GM23338 (cell line): ENCODE measurements at regions not wholly inside any gene's neighbourhood (a gene's known extent, or its start where the extent isn't known, plus 50 kb on each side); places are given as distances from the start of the nearest gene placed in this dataset.

Experiments used
- ATAC-seq: fragments of 200-7000 bp; cut with Tn5 transposase; 3 replicates; pipeline ENCODE4 v1.9.1; 2020
- DNase-seq: peaks from one replicate; pipeline ENCODE4 v3.0.0-alpha.2; 2015; ENCODE audit warnings: low spot score
- H2AFZ ChIP-seq: fragments of 200-600 bp; sonication (generic); 2 replicates; pipeline ENCODE4 v1.8.0; 2016; ENCODE audit warnings: antibody characterized with exemption, mild to moderate bottlenecking, moderate library complexity
- H3F3A ChIP-seq: fragments of 200-600 bp; sonication (generic); replicated peaks from 2 replicates; pipeline ENCODE4 v1.8.0; 2017; ENCODE audit warnings: antibody characterized with exemption, mixed run types, low read depth
- H3K27ac ChIP-seq: fragments of 200-600 bp; sonication (generic); 2 replicates; pipeline ENCODE4 v1.6.1; 2016; ENCODE audit warnings: low read depth
- H3K27me3 ChIP-seq: fragments of 200-600 bp; sonication (generic); 2 replicates; pipeline ENCODE4 v1.8.0; 2016; ENCODE audit warnings: mild to moderate bottlenecking, mixed run types, moderate library complexity; ENCODE audit not compliant: insufficient read depth
- H3K36me3 ChIP-seq: fragments of 200-600 bp; sonication (generic); 2 replicates; pipeline ENCODE4 v1.8.0; 2016; ENCODE audit warnings: mild to moderate bottlenecking; ENCODE audit not compliant: insufficient read depth
- H3K4me1 ChIP-seq: fragments of 200-600 bp; sonication (generic); 2 replicates; pipeline ENCODE4 v1.8.0; 2016; ENCODE audit warnings: mild to moderate bottlenecking, moderate library complexity; ENCODE audit not compliant: insufficient read depth
- H3K4me2 ChIP-seq: fragments of 200-600 bp; sonication (generic); 2 replicates; pipeline ENCODE4 v1.7.1; 2017; ENCODE audit warnings: mixed run types
- H3K4me3 ChIP-seq: fragments of 200-600 bp; sonication (generic); 2 replicates; pipeline ENCODE4 v1.6.1; 2016; ENCODE audit warnings: mixed run types
- H3K79me2 ChIP-seq: fragments of 200-600 bp; sonication (generic); replicated peaks from 2 replicates; pipeline ENCODE4 v1.8.0; 2017; ENCODE audit warnings: mild to moderate bottlenecking; ENCODE audit not compliant: insufficient read depth
- H3K9me2 ChIP-seq: fragments of 200-600 bp; sonication (generic); 2 replicates; pipeline ENCODE4 v1.8.0; 2017; ENCODE audit not compliant: insufficient read depth
- H4K20me1 ChIP-seq: fragments of 200-600 bp; sonication (generic); replicated peaks from 2 replicates; pipeline ENCODE4 v1.8.0; 2017; ENCODE audit warnings: mild to moderate bottlenecking; ENCODE audit not compliant: insufficient read depth
- H3K27ac Mint-ChIP-seq: 2 replicates; pipeline ENCODE4 v1.8.0; 2020; ENCODE audit warnings: inconsistent platforms, mild to moderate bottlenecking, moderate library complexity, mixed read lengths
- H3K27me3 Mint-ChIP-seq: 3 replicates; pipeline ENCODE4 v1.8.0; 2022; ENCODE audit warnings: low read depth, mild to moderate bottlenecking, moderate library complexity, mixed read lengths, inconsistent platforms; ENCODE audit not compliant: insufficient read depth, poor library complexity
- H3K36me3 Mint-ChIP-seq: 3 replicates; pipeline ENCODE4 v1.8.0; 2021; ENCODE audit warnings: low read depth, mild to moderate bottlenecking, inconsistent platforms, moderate library complexity, mixed read lengths
- H3K4me1 Mint-ChIP-seq: 3 replicates; pipeline ENCODE4 v1.8.0; 2020; ENCODE audit warnings: mild to moderate bottlenecking, inconsistent platforms, mixed read lengths
- H3K4me3 Mint-ChIP-seq: 3 replicates; pipeline ENCODE4 v1.8.0; 2021; ENCODE audit warnings: moderate library complexity, mild to moderate bottlenecking, inconsistent platforms, mixed read lengths
- H3K9me3 Mint-ChIP-seq: 3 replicates; pipeline ENCODE4 v1.8.0; 2020; ENCODE audit warnings: moderate library complexity, mild to moderate bottlenecking, inconsistent platforms, mixed read lengths
- CREB1 ChIP-seq: fragments of 250-450 bp; sonication (Bioruptor Pico); IDR thresholded peaks from 2 replicates; pipeline ENCODE4 v1.5.0; 2020; ENCODE audit warnings: low read depth, mild to moderate bottlenecking, moderate library complexity
- EZH2 ChIP-seq: fragments of 200-600 bp; sonication (generic); IDR thresholded peaks from one replicate; pipeline ENCODE4 v1.8.0; 2017; ENCODE audit warnings: antibody characterized with exemption, mild to moderate bottlenecking, low read depth; ENCODE audit not compliant: unreplicated experiment
- EZH2phosphoT487 ChIP-seq: fragments of 200-600 bp; sonication (generic); IDR thresholded peaks from one replicate; pipeline ENCODE4 v1.8.1; 2018; ENCODE audit warnings: antibody characterized with exemption; ENCODE audit not compliant: unreplicated experiment
- JUNB ChIP-seq: IDR thresholded peaks from one replicate; pipeline ENCODE4 v1.6.1; 2016; ENCODE audit warnings: antibody characterized with exemption; ENCODE audit not compliant: unreplicated experiment
- NANOG ChIP-seq: IDR thresholded peaks from 2 replicates; pipeline ENCODE4 v1.6.1; 2016; ENCODE audit warnings: antibody characterized with exemption, borderline replicate concordance
- POLR2AphosphoS5 ChIP-seq: IDR thresholded peaks from 2 replicates; pipeline ENCODE4 v1.6.1; 2016; ENCODE audit warnings: antibody characterized with exemption, low read depth
- STAT1 ChIP-seq: IDR thresholded peaks from one replicate; pipeline ENCODE4 v1.6.1; 2016; ENCODE audit warnings: antibody characterized with exemption; ENCODE audit not compliant: unreplicated experiment
- ZNF114 ChIP-seq: fragments of 250-450 bp; sonication (Bioruptor Pico); IDR thresholded peaks from 2 replicates; pipeline ENCODE4 v1.5.0; 2020; ENCODE audit warnings: mild to moderate bottlenecking, moderate library complexity
- ZNF331 ChIP-seq: fragments of 250-450 bp; sonication (Bioruptor Pico); IDR thresholded peaks from 2 replicates; pipeline ENCODE4 v1.5.0; 2020; ENCODE audit warnings: low read depth, mild to moderate bottlenecking, moderate library complexity
- TF ChIP-seq, protein P1 (sequence below), 2 experiments: fragments of 200-600 bp in 1 of 2; sonication (generic) in 1 of 2; conservative IDR thresholded peaks; 2 replicates each; pipeline versions ENCODE4 v1.5.1 to v1.6.1; 2016 to 2017; ENCODE audit warnings: antibody characterized with exemption in 2 of 2, low read depth in 2 of 2, mild to moderate bottlenecking in 2 of 2, moderate library complexity in 1 of 2
- TF ChIP-seq, protein P2 (sequence below): fragments of 250-450 bp; sonication (Bioruptor Pico); IDR thresholded peaks from 2 replicates; pipeline ENCODE4 v1.5.0; 2020; ENCODE audit warnings: mild to moderate bottlenecking, moderate library complexity
- TF ChIP-seq, protein P3 (sequence below): IDR thresholded peaks from 2 replicates; pipeline ENCODE4 v1.6.1; 2016; ENCODE audit warnings: antibody characterized with exemption
- TF ChIP-seq, protein P4 (sequence below): IDR thresholded peaks from one replicate; pipeline ENCODE4 v1.6.1; 2018; ENCODE audit warnings: antibody characterized with exemption; ENCODE audit not compliant: unreplicated experiment

DNA sequence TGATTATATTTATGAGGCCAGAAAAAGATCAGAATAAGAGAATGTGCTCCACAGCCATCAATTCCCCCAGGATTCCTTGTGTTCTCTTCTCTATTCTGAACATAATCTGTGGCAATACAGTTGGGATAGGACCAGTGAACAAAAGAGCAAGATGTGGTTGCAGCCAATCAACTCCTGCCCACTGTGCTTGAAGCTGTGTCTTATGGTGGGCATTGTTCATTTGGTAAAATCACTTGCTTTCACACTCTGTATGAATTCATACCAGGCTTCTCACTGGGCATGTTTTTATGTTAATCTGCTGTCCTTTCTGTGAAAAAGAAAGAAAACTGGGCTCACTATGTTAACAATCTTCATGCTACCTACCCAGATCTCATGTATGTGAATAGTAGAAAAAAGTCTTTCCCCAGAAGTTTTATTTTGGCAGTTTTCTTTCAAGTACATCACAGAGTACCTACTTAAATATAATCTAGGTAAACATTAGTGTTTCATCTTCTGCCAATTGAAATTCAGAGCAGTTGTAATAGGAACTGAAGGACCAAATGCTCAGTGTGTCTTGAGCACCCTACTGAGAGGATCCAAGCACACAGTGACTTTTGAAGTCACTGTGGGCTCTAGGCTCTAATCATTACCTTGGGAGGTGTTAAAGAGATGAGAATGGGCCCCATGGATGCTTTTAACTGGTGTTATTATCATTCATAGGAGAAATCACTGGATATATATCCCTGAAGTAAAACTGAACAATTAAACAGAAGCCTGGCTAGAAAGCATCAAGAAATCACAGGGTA is 429.2 kb upstream of the TRAM1L1 start:
- Histone ChIP-seq H3K4me2 (no peak overlapping the region), H3K79me2 (no peaks in the 10 kb centered on the region), H3K27ac (no peak overlapping the region), H3F3A (no peaks in the 10 kb centered on the region), H3K36me3 (no peaks in the 10 kb centered on the region), H4K20me1 (no peaks in the 10 kb centered on the region), H2AFZ (no peak overlapping the region), H3K4me3 (no peak overlapping the region), H3K9me2 (no peaks in the 10 kb centered on the region), H3K4me1 (no peaks in the 10 kb centered on the region), H3K27me3 (no peaks in the 10 kb centered on the region)
- H3K27ac Mint-ChIP-seq: no peak overlapping the region
- DNase-seq (no peak), ATAC-seq (peak; percentile 24; the same call in 1 of the 3 replicates)
- no peaks in the 10 kb centered on the region; the same call in 2 of the 3 replicates for H3K36me3 Mint-ChIP-seq
- peaks cover 8% of the 10 kb centered on the region; the same call in 1 of the 3 replicates for H3K4me1 Mint-ChIP-seq
- peaks cover 15% of the 10 kb centered on the region; the same call in 2 of the 3 replicates for H3K9me3 Mint-ChIP-seq
- TF ChIP-seq ZNF331 (CRISPR knock-in tag) (no peak), NANOG (no peak), EZH2 (no peak), POLR2AphosphoS5 (no peak), EZH2phosphoT487 (no peak), CREB1 (CRISPR knock-in tag) (no peak), STAT1 (no peak), JUNB (no peak), ZNF114 (CRISPR knock-in tag) (no peak)
- TF ChIP-seq, protein P1, sequence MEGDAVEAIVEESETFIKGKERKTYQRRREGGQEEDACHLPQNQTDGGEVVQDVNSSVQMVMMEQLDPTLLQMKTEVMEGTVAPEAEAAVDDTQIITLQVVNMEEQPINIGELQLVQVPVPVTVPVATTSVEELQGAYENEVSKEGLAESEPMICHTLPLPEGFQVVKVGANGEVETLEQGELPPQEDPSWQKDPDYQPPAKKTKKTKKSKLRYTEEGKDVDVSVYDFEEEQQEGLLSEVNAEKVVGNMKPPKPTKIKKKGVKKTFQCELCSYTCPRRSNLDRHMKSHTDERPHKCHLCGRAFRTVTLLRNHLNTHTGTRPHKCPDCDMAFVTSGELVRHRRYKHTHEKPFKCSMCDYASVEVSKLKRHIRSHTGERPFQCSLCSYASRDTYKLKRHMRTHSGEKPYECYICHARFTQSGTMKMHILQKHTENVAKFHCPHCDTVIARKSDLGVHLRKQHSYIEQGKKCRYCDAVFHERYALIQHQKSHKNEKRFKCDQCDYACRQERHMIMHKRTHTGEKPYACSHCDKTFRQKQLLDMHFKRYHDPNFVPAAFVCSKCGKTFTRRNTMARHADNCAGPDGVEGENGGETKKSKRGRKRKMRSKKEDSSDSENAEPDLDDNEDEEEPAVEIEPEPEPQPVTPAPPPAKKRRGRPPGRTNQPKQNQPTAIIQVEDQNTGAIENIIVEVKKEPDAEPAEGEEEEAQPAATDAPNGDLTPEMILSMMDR (conservative IDR thresholded peaks at IDR 0.05; ENCODE audit: low read depth in 2 of 2): no peak
- TF ChIP-seq, protein P2, sequence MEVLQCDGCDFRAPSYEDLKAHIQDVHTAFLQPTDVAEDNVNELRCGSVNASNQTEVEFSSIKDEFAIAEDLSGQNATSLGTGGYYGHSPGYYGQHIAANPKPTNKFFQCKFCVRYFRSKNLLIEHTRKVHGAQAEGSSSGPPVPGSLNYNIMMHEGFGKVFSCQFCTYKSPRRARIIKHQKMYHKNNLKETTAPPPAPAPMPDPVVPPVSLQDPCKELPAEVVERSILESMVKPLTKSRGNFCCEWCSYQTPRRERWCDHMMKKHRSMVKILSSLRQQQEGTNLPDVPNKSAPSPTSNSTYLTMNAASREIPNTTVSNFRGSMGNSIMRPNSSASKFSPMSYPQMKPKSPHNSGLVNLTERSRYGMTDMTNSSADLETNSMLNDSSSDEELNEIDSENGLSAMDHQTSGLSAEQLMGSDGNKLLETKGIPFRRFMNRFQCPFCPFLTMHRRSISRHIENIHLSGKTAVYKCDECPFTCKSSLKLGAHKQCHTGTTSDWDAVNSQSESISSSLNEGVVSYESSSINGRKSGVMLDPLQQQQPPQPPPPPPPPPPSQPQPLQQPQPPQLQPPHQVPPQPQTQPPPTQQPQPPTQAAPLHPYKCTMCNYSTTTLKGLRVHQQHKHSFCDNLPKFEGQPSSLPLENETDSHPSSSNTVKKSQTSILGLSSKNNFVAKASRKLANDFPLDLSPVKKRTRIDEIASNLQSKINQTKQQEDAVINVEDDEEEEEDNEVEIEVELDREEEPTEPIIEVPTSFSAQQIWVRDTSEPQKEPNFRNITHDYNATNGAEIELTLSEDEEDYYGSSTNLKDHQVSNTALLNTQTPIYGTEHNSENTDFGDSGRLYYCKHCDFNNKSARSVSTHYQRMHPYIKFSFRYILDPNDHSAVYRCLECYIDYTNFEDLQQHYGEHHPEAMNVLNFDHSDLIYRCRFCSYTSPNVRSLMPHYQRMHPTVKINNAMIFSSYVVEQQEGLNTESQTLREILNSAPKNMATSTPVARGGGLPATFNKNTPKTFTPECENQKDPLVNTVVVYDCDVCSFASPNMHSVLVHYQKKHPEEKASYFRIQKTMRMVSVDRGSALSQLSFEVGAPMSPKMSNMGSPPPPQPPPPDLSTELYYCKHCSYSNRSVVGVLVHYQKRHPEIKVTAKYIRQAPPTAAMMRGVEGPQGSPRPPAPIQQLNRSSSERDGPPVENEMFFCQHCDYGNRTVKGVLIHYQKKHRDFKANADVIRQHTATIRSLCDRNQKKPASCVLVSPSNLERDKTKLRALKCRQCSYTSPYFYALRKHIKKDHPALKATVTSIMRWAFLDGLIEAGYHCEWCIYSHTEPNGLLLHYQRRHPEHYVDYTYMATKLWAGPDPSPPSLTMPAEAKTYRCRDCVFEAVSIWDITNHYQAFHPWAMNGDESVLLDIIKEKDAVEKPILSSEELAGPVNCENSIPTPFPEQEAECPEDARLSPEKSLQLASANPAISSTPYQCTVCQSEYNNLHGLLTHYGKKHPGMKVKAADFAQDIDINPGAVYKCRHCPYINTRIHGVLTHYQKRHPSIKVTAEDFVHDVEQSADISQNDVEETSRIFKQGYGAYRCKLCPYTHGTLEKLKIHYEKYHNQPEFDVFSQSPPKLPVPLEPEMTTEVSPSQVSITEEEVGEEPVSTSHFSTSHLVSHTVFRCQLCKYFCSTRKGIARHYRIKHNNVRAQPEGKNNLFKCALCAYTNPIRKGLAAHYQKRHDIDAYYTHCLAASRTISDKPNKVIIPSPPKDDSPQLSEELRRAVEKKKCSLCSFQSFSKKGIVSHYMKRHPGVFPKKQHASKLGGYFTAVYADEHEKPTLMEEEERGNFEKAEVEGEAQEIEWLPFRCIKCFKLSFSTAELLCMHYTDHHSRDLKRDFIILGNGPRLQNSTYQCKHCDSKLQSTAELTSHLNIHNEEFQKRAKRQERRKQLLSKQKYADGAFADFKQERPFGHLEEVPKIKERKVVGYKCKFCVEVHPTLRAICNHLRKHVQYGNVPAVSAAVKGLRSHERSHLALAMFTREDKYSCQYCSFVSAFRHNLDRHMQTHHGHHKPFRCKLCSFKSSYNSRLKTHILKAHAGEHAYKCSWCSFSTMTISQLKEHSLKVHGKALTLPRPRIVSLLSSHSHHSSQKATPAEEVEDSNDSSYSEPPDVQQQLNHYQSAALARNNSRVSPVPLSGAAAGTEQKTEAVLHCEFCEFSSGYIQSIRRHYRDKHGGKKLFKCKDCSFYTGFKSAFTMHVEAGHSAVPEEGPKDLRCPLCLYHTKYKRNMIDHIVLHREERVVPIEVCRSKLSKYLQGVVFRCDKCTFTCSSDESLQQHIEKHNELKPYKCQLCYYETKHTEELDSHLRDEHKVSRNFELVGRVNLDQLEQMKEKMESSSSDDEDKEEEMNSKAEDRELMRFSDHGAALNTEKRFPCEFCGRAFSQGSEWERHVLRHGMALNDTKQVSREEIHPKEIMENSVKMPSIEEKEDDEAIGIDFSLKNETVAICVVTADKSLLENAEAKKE: no peak
- TF ChIP-seq, protein P3, sequence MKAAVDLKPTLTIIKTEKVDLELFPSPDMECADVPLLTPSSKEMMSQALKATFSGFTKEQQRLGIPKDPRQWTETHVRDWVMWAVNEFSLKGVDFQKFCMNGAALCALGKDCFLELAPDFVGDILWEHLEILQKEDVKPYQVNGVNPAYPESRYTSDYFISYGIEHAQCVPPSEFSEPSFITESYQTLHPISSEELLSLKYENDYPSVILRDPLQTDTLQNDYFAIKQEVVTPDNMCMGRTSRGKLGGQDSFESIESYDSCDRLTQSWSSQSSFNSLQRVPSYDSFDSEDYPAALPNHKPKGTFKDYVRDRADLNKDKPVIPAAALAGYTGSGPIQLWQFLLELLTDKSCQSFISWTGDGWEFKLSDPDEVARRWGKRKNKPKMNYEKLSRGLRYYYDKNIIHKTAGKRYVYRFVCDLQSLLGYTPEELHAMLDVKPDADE: no peak
- TF ChIP-seq, protein P4, sequence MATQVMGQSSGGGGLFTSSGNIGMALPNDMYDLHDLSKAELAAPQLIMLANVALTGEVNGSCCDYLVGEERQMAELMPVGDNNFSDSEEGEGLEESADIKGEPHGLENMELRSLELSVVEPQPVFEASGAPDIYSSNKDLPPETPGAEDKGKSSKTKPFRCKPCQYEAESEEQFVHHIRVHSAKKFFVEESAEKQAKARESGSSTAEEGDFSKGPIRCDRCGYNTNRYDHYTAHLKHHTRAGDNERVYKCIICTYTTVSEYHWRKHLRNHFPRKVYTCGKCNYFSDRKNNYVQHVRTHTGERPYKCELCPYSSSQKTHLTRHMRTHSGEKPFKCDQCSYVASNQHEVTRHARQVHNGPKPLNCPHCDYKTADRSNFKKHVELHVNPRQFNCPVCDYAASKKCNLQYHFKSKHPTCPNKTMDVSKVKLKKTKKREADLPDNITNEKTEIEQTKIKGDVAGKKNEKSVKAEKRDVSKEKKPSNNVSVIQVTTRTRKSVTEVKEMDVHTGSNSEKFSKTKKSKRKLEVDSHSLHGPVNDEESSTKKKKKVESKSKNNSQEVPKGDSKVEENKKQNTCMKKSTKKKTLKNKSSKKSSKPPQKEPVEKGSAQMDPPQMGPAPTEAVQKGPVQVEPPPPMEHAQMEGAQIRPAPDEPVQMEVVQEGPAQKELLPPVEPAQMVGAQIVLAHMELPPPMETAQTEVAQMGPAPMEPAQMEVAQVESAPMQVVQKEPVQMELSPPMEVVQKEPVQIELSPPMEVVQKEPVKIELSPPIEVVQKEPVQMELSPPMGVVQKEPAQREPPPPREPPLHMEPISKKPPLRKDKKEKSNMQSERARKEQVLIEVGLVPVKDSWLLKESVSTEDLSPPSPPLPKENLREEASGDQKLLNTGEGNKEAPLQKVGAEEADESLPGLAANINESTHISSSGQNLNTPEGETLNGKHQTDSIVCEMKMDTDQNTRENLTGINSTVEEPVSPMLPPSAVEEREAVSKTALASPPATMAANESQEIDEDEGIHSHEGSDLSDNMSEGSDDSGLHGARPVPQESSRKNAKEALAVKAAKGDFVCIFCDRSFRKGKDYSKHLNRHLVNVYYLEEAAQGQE: no peak
- no peaks in the 10 kb centered on the region for H3K27me3 Mint-ChIP-seq
- no peak overlapping the region for H3K4me3 Mint-ChIP-seq
